GM19193 (cell line): ENCODE measurements at regions not wholly inside any gene's neighbourhood (a gene's known extent, or its start where the extent isn't known, plus 50 kb on each side); places are given as distances from the start of the nearest gene placed in this dataset.

Experiments
- POLR2A ChIP-seq: IDR thresholded peaks from 4 replicates; pipeline ENCODE4 v1.6.1; 2011; ENCODE audit not compliant: insufficient read depth, insufficient read length; ENCODE audit errors: extremely low read depth

GRCh38 chrX:46226422-46226821 lies 318.8 kb downstream of the ZNF674 start:
- TF ChIP-seq POLR2A: no peak

GRCh38 chrX:46220822-46221221 lies 324.4 kb downstream of the ZNF674 start:
- TF ChIP-seq POLR2A: no peak

GRCh38 chrX:46218373-46218772 lies 326.8 kb downstream of the ZNF674 start:
- TF ChIP-seq POLR2A: no peak

GRCh38 chrX:46216406-46216805 lies 328.8 kb downstream of the ZNF674 start:
- no peak for TF ChIP-seq POLR2A

GRCh38 chrX:46211079-46211478 lies 334.1 kb downstream of the ZNF674 start:
- TF ChIP-seq POLR2A: no peak

- no peak for TF ChIP-seq POLR2A
Observed at GRCh38 chrX:46209768-46210167, 335.5 kb downstream of the ZNF674 start.

- no peak for TF ChIP-seq POLR2A
Observed at GRCh38 chrX:46209037-46209436, 336.2 kb downstream of the ZNF674 start.

- TF ChIP-seq POLR2A: no peak
Observed at GRCh38 chrX:46208225-46208854, 336.9 kb downstream of the ZNF674 start.

- TF ChIP-seq POLR2A: no peak
Observed at GRCh38 chrX:46204721-46205422, 340.3 kb downstream of the ZNF674 start.

- no peak for TF ChIP-seq POLR2A
Observed at GRCh38 chrX:46202733-46203514, 342.3 kb downstream of the ZNF674 start.

GRCh38 chrX:46200413-46200812 lies 344.8 kb downstream of the ZNF674 start:
- no peak for TF ChIP-seq POLR2A

- TF ChIP-seq POLR2A: no peak
Observed at GRCh38 chrX:46198858-46199257, 346.4 kb downstream of the ZNF674 start.

- TF ChIP-seq POLR2A: no peak
Observed at GRCh38 chrX:46185923-46186810, 359.1 kb downstream of the ZNF674 start.

GRCh38 chrX:46184749-46185148 lies 360.5 kb downstream of the ZNF674 start:
- TF ChIP-seq POLR2A: no peak

- TF ChIP-seq POLR2A: no peak
Observed at GRCh38 chrX:46180258-46180687, 364.9 kb downstream of the ZNF674 start.
